GM10266 (cell line): ENCODE measurements at regions not wholly inside any gene's neighbourhood (a gene's known extent, or its start where the extent isn't known, plus 50 kb on each side); places are given as distances from the start of the nearest gene placed in this dataset.

Source experiments
- DNase-seq: peaks from one replicate; pipeline ENCODE4 v3.0.0; 2012; ENCODE audit errors: extremely low spot score
- TF ChIP-seq, protein P1 (sequence below): IDR thresholded peaks from 2 replicates; pipeline ENCODE4 v1.5.1; 2012; ENCODE audit warnings: mild to moderate bottlenecking, low read depth; ENCODE audit not compliant: control insufficient read depth, insufficient read depth; ENCODE audit errors: missing control alignments

DNA sequence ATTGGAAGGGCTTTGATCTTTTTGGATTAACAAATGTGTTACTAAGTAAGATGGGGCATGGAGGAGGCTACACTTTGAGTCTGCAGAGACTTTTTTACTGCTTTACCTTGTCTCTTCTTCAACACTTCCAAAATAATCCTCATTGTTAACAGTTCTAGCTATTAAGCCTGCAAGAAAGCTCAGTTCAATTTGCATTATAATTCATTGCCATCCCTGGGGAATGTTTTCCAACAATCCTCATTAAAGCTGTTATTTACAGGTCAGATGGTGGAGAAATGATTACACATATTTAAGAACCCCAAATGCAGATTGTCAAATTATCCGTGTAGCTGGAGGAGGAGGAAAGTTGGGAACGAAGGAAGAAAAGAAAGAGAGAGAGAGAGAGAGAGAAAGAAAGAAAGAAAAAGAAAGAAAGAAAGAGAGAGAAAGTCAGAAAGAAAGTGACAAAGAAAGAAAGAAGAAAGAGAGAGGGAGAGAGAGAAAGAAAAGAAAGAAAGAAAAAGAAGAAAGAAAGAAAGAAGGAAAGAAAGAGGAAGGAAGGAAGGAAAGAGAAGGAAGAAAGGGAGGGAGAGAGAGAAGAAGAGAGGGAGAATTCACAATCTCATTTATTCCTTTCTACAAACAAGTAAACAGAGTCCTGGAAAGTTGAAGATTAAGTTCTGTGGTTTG is 443.9 kb downstream of the INSC start:
- TF ChIP-seq, protein P1, sequence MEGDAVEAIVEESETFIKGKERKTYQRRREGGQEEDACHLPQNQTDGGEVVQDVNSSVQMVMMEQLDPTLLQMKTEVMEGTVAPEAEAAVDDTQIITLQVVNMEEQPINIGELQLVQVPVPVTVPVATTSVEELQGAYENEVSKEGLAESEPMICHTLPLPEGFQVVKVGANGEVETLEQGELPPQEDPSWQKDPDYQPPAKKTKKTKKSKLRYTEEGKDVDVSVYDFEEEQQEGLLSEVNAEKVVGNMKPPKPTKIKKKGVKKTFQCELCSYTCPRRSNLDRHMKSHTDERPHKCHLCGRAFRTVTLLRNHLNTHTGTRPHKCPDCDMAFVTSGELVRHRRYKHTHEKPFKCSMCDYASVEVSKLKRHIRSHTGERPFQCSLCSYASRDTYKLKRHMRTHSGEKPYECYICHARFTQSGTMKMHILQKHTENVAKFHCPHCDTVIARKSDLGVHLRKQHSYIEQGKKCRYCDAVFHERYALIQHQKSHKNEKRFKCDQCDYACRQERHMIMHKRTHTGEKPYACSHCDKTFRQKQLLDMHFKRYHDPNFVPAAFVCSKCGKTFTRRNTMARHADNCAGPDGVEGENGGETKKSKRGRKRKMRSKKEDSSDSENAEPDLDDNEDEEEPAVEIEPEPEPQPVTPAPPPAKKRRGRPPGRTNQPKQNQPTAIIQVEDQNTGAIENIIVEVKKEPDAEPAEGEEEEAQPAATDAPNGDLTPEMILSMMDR = no peak

DNA sequence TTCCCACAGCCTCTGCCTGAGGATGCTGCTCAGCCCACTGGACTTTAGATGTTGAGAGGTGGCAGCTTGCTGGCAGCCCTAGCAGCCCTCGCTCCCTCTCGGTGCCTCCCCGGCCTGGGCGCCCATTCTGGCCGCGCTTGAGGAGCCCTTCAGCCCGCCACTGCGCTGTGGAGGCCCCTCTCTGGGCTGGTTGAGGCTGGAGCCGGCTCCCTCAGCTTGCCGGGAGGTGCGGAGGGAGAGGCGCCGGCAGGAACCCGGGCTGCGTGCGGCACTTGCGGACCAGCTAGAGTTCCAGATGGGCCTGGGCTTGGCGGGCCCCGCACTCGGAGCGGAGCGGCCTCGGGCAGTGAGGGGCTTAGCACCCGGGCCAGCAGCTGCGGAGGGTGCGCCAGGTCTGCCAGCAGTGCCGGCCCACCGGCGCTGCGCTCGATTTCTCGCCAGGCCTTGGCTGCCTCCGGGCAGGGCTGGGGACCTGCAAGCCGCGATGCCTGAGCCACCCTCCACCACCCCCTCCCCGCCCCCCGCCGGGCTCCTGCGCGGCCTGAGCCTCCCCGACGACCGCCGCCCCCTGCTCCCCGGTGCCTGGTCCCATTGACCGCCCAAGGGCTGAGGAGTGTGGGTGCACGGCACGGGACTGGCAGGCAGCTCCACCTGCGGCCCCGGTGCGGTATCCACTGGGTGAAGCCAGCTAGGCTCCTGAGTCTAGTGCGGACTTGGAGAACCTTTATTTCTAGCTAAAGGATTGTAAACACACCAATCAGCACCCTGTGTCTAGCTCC is 446.2 kb downstream of the INSC start:
- TF ChIP-seq, protein P1 = no peak
- DNase-seq = no peak

More for the DNA sequence above, 443.9 kb downstream of the INSC start:
- DNase-seq = no peak

DNA sequence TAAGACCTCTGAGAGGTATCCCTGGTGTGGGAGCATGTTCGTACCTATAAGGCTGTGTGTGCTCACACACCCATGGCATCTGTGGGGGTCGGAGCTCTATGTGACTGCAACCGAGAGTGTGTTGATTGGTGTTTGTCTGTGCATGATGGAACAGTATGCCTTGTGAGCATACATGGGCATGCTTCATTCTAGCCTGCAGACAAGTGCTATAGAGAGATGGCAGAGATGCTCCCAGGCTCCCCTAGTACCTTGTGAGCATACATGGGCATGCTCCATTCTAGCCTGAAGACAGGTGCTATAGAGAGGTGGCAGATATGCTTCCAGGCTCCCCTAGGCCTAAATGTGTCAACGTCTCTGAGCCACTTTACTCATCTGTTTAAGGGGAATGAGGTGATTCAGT is 447.5 kb downstream of the INSC start:
- DNase-seq = no peak
- TF ChIP-seq, protein P1 = no peak

DNA sequence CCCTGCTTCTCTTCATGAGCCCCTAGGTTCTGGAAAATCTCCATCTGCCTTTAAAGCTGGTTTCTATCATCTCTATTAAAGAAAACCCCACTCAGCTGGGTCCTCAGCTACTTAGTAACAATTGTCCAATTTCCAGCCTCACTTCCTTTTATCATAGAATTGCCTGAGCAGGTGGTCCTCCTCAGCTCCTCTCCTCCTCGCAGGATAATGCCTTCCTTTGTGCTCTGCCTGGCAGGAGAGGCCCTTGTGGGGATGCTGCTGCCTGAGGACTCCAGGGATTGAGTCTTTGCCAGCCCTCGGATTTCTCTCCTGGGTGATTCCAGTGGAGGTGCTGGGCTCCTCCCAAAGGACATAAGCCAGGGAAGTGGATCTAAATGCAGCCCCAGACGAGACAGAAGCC is 448.3 kb downstream of the INSC start:
- TF ChIP-seq, protein P1 = no peak
- DNase-seq = no peak

DNA sequence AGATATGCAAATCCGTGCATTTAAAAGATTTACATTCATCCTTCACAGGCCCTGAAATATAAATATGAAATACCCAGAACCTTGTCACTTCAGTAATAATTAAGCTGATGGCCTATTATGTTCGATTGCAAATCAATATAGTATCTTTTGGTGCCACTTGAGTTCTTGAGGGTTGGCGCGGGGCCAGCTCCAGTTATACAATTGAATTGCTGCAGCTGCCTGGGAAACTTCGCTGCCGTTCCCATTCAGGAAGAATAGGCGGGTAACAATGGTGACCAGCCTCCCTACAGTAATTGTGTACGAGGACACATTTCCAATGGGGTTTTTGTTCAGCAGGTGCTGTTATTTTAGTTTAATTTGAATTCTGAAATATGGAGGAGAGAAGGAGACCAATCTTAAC is 451.2 kb downstream of the INSC start:
- DNase-seq = no peak
- TF ChIP-seq, protein P1 = no peak

DNA sequence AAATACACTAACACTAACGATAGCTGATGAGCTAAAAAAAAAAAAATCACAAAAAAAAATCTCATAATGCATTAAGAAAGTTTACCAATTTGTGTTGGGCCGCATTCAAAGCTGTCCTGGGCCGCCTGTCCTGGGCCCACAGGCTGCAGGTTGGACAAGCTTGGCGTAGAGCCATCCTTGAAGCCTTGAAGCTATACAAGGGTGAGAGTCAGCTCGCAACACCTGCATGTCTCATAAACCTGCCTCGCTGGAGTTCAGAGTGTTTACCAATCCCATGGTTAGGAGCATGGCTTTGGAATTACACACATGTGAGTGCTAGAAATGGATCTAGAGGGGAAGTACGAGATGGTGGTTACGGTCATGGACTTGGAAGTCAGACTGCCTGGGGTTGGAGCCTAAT is 453.7 kb downstream of the INSC start:
- TF ChIP-seq, protein P1 = no peak
- DNase-seq = no peak
